DND-41 (cell line): ENCODE measurements at regions not wholly inside any gene's neighbourhood (a gene's known extent, or its start where the extent isn't known, plus 50 kb on each side); places are given as distances from the start of the nearest gene placed in this dataset.

Source experiments
- ATAC-seq: fragments of 200-7000 bp; cut with Tn5 transposase; 3 replicates; pipeline ENCODE4 v1.9.1; 2021; ENCODE audit warnings: low read depth; ENCODE audit not compliant: insufficient read depth
- DNase-seq: peaks from one replicate; pipeline ENCODE4 v3.0.0-alpha.2; 2020
- H2AFZ ChIP-seq: 2 replicates; pipeline ENCODE4 v1.6.0; 2012; ENCODE audit warnings: low read depth, low read length
- H3K27ac ChIP-seq: 2 replicates; pipeline ENCODE4 v1.5.1; 2012; ENCODE audit warnings: low read length, inconsistent platforms
- H3K27me3 ChIP-seq: fragments of 200-600 bp; sonication (generic); 2 replicates; pipeline ENCODE4 v1.6.0; 2012; ENCODE audit warnings: low read length, mild to moderate bottlenecking, inconsistent platforms; ENCODE audit not compliant: insufficient read depth, poor library complexity
- H3K36me3 ChIP-seq: 2 replicates; pipeline ENCODE4 v1.5.1; 2012; ENCODE audit warnings: low read length, inconsistent platforms; ENCODE audit not compliant: insufficient read depth
- H3K4me1 ChIP-seq: 2 replicates; pipeline ENCODE4 v1.5.1; 2012; ENCODE audit warnings: mild to moderate bottlenecking, low read length; ENCODE audit not compliant: insufficient read depth
- H3K4me2 ChIP-seq: 2 replicates; pipeline ENCODE4 v1.6.0; 2012; ENCODE audit warnings: mild to moderate bottlenecking, moderate library complexity, low read length, inconsistent platforms; ENCODE audit not compliant: insufficient read depth
- H3K4me3 ChIP-seq, 2 experiments: fragments of 200-600 bp in 1 of 2; shearing (Covaris generic) in 1 of 2; 2 replicates each; pipeline ENCODE4 v1.5.1; 2012 to 2016; ENCODE audit warnings: inconsistent platforms in 2 of 2, low read length in 2 of 2, mild to moderate bottlenecking in 2 of 2, low read depth in 1 of 2, moderate library complexity in 1 of 2
- H3K79me2 ChIP-seq: 2 replicates; pipeline ENCODE4 v1.6.0; 2012; ENCODE audit warnings: low read length, inconsistent platforms; ENCODE audit not compliant: insufficient read depth
- H3K9ac ChIP-seq: 2 replicates; pipeline ENCODE4 v1.6.0; 2012; ENCODE audit warnings: low read depth, mild to moderate bottlenecking, inconsistent platforms, low read length, moderate library complexity
- H3K9me3 ChIP-seq: 2 replicates; pipeline ENCODE4 v1.5.1; 2012; ENCODE audit warnings: low read length, moderate library complexity, mild to moderate bottlenecking, inconsistent platforms; ENCODE audit not compliant: insufficient read depth, severe bottlenecking
- H4K20me1 ChIP-seq: 2 replicates; pipeline ENCODE4 v1.6.0; 2012; ENCODE audit warnings: low read length; ENCODE audit not compliant: insufficient read depth
- EZH2 ChIP-seq: IDR thresholded peaks from 3 replicates; pipeline ENCODE4 v1.6.1; 2012; ENCODE audit warnings: borderline replicate concordance, low read depth, mild to moderate bottlenecking, moderate library complexity, low read length, inconsistent platforms; ENCODE audit not compliant: severe bottlenecking
- TF ChIP-seq, protein P1 (sequence below): IDR thresholded peaks from 2 replicates; pipeline ENCODE4 v1.5.1; 2012; ENCODE audit warnings: borderline replicate concordance, low read length, moderate library complexity, mild to moderate bottlenecking; ENCODE audit not compliant: poor library complexity, severe bottlenecking; ENCODE audit errors: extremely low read depth

DNA sequence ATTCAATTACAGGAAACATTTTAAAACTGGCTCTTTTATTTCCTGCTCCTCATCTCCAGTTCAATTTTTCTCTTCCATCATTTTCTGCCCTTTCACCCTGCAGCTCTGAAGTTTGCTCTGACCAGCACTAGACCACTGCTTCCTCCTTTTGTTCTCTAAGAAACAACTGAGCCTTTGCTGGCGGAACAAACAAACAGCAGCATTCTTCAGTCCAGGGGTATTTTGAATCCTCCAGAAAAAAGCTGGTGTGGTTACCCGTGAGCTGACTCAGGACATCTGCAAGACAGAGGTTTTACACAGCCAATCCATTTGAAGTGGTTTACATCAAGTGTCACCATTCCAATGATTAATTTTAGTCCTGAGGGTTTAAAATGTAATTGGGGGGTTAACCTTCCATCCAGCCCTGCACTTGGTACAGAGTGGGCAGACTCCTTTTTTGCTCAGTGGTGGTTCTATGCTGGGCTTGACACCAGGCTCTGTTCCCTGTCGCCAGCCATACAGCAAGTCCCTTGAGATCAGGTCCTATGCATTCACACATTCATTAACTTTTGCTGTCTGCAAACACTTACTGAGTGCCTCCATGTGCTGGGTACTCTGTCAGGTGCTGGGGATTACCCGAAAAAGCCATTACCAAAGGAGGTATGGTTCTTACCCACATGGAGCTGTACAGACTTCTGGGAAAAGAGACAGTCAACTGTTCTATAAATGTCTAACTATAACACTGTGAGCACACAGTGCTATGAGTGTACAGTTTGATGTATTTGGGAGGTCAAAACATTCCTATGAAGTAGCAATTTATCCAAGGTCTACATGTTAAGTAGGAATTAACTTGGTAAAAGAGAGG, 909.4 kb upstream of the GYPC start:
- no peak for TF ChIP-seq EZH2
- TF ChIP-seq, protein P1, sequence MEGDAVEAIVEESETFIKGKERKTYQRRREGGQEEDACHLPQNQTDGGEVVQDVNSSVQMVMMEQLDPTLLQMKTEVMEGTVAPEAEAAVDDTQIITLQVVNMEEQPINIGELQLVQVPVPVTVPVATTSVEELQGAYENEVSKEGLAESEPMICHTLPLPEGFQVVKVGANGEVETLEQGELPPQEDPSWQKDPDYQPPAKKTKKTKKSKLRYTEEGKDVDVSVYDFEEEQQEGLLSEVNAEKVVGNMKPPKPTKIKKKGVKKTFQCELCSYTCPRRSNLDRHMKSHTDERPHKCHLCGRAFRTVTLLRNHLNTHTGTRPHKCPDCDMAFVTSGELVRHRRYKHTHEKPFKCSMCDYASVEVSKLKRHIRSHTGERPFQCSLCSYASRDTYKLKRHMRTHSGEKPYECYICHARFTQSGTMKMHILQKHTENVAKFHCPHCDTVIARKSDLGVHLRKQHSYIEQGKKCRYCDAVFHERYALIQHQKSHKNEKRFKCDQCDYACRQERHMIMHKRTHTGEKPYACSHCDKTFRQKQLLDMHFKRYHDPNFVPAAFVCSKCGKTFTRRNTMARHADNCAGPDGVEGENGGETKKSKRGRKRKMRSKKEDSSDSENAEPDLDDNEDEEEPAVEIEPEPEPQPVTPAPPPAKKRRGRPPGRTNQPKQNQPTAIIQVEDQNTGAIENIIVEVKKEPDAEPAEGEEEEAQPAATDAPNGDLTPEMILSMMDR: no peak
- Histone ChIP-seq H3K27ac (no peak overlapping the region), H3K79me2 (no peaks in the 10 kb centered on the region), H3K4me2 (no peak overlapping the region), H3K4me3 (no peak overlapping the region), H3K27me3 (no peaks in the 10 kb centered on the region), H3K9me3 (no peaks in the 10 kb centered on the region), H3K9ac (no peak overlapping the region), H2AFZ (no peak overlapping the region), H3K4me1 (no peaks in the 10 kb centered on the region), H4K20me1 (no peaks in the 10 kb centered on the region), H3K36me3 (no peaks in the 10 kb centered on the region)
- DNase-seq: no peak
- no peak for ATAC-seq

- Histone ChIP-seq H2AFZ (no peak overlapping the region), H3K9ac (no peak overlapping the region), H3K79me2 (no peaks in the 10 kb centered on the region), H3K4me3 (no peak overlapping the region), H3K4me2 (no peak overlapping the region), H3K36me3 (no peaks in the 10 kb centered on the region), H3K4me1 (no peaks in the 10 kb centered on the region), H3K27me3 (no peaks in the 10 kb centered on the region), H4K20me1 (no peaks in the 10 kb centered on the region), H3K9me3 (no peaks in the 10 kb centered on the region), H3K27ac (no peak overlapping the region)
- no peak for TF ChIP-seq EZH2
- TF ChIP-seq, protein P1: no peak
- DNase-seq: no peak
- ATAC-seq: no peak
Measured at GRCh38 chr2:125747165-125747425, 908.9 kb upstream of the GYPC start.

DNA sequence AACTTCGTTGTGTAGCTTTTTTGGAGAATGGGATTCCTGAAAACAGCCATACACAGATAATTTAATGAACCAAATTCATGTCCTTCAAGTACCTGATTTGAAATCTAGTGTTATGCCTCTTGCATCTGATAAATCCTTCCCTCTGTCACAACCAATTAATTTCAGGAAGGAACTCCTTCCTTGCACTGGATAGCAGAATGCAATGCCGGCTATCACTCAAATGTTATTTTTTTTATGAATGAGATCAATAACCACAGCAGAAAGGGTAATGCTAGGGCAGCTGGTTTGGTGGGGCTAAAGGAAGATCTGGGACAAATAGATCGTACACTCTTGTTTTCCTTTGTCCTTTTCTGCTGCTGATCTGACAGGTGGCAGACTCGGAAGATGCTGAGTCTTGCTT, 899.5 kb upstream of the GYPC start:
- Histone ChIP-seq H3K4me2 (no peak overlapping the region), H3K9ac (no peak overlapping the region), H3K9me3 (no peaks in the 10 kb centered on the region), H4K20me1 (no peaks in the 10 kb centered on the region), H3K36me3 (no peaks in the 10 kb centered on the region), H2AFZ (no peak overlapping the region), H3K27me3 (no peaks in the 10 kb centered on the region), H3K4me1 (no peaks in the 10 kb centered on the region), H3K4me3 (no peak overlapping the region), H3K27ac (no peak overlapping the region), H3K79me2 (no peaks in the 10 kb centered on the region)
- TF ChIP-seq, protein P1: no peak
- no peak for TF ChIP-seq EZH2
- ATAC-seq: no peak
- DNase-seq: no peak
